ENCODE measurements at regions not wholly inside any gene's neighbourhood (a gene's known extent, or its start where the extent isn't known, plus 50 kb on each side); places are given as distances from the start of the nearest gene placed in this dataset.
A peak's percentile ranks its signal among the peaks of the same experiment; 100 is the strongest.
"Not testable (repeated sequence)": the region's sequence is repeated elsewhere in the genome, so short reads cannot be mapped to it uniquely, and the experiment has no call there.

DNA sequence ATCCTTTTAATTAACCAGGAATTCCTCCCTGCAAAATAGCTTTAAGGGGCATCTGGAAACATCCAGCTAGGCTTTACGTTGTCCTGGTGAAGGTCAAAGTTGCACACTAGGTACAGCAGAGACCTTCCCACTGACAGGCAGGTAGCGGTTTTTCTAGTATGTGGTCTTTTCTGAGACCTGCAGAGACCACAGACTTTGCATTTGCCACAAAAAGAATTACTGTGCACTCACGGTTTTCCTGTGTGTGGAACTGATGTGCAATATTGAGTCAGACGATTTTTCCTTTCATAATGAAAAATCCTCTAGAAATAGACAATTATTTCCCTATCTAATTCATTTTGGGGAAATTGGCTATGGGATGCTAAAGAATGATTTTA, 417.0 kb upstream of the ADAMTSL1 start:
- ATAC-seq (no peak), DNase-seq (ENCODE audit: missing footprints) (no peak)
- intact Hi-C loops (cut with DNase I) = no loop called here

DNA sequence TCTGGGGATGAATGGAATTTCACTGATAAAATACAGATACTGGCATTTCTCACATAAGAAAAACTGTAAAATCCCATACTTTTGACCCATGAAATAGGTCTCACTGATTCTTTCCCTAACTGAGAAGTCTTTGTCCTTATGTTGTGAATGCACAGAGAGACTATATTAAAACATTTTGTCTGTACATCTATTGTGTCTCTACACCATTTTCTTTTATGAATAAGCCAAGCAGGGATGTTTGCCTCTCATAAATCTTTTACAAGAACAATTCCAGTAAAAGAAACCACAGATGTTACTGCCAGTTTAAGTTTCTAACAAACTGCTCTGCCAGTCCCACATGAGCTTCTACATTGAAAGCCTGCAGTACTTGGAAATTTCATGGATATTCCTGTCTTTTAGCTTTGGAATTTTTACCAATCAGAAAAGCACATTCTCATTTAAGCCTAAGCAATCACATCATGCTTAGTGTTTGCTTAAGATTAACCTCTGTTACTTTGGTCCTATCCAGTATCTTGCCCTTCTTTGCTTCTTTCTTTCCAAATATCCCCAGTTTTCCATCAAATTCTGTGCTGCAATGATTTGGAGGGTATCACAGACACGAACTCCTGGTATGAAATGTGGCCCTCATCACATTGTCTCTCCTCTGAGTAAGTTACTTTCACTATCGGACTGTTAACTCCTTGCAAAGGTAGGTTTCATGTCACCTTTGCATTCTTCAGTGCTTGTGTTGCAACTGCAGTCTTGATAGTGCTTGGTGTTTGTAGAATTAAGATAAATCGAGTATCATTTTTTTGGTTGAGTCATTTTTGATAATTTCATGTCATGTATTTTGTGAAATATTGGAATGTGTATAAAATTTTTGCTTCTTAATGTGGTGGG, 415.1 kb upstream of the ADAMTSL1 start:
- no peak for DNase-seq (ENCODE audit: missing footprints)
- intact Hi-C loops (cut with DNase I) = no loop called here
- no peak for ATAC-seq

GRCh38 chr9:18059447-18059846, 414.5 kb upstream of the ADAMTSL1 start:
- DNase-seq (ENCODE audit: missing footprints) (no peak), ATAC-seq (no peak)
- intact Hi-C loops (cut with DNase I) = no loop called here

DNA sequence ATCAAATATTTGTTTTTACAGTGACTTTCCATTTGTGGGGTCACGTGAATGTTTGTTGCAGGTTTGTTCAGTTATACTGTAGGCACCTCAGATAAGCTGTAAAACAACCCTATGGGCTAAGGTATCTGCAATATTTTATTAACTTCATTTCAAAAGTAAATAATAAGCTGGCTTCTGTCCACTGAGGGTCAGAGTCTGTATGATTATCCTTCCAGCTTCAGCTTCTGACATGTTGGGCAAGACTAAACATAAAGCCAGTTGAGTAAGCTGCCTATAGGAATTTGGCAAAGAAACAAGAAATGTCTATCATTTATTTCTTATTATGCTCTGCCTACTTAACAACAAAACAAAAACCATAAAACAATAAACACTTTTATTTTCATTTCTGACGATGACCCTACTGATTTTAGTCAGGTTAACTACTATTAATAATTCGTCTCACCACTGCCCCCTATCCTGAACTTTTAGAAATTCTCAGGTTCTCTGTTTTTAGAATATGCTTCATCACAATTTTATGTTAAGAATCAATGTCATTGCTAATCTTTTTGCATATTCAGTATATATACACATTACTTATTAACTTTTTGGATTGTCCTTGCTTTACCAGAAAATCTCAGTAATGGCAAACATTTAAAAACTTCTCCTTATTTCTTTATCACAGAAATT, 413.6 kb upstream of the ADAMTSL1 start:
- no peak for ATAC-seq
- no peak for DNase-seq (ENCODE audit: missing footprints)
- intact Hi-C loops (cut with DNase I) = no loop called here

DNA sequence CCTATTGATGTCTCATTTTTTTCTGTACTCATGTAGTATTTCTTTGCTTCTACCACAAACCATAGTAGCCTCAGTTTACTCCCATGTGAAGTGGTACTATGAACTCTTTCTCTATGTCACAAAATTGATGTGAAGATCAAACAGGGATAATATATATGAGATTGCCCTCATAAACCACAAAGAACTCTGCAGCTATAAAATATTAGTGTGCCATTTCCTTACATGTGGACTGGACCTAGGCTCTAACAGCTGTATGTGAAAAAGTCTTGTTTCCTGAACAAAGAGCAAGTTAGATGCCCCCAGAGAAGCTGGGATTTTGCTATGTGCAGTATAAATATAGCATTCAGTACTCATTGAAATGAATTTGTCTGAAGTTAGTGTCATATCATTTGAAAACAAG, 412.6 kb upstream of the ADAMTSL1 start:
- intact Hi-C loops (cut with DNase I) = no loop called here
- no peak for ATAC-seq
- DNase-seq (ENCODE audit: missing footprints) = no peak

DNA sequence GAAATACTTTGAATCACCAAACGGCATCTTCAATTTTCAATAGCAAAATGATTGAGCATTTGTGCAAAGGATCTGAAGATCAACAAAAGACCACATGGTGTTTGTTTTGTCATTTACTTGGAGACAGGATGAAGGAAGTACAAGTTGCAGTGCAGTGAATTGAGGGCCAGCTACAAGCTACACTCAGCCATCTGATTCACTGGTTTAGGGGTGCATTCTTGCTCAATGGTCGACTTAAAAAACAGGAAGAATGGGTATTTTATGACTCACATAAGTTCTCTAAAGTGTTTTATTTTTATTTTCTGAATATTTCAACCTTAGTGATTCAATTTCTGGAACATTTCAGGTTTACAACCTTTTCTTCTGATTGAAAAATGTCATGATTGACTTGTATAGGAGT, 412.1 kb upstream of the ADAMTSL1 start:
- intact Hi-C loops (cut with DNase I) = no loop called here

DNA sequence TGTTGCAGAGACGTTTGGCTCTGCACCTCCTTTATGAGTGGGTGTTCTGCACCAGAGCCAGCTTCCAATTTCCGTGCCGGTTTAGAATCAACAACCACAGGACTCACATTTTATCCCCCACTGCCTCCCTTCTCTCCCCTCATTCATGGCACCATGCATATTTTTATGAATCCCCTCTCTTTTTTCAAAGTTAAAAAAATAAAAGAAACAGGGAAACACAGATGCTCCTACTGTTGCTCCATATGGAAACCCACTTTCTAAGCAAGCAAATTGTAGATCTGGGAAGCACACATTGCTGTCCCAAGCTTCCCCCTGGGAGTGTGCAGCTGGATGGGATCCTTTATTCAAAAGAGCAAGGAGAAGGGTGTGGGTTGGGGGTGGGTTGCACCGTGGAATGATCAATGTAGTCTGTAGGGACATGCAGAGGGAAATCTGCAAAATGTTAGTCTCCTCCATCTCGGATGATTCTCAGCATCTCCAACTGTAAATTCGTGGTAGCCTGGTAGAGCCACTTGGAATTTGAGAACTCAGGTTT, 410.0 kb upstream of the ADAMTSL1 start:
- ATAC-seq (no peak), DNase-seq (ENCODE audit: missing footprints) (no peak)
- intact Hi-C loops (cut with DNase I) = no loop called here

More for the DNA sequence above, 412.1 kb upstream of the ADAMTSL1 start:
- ATAC-seq (no peak), DNase-seq (ENCODE audit: missing footprints) (no peak)

DNA sequence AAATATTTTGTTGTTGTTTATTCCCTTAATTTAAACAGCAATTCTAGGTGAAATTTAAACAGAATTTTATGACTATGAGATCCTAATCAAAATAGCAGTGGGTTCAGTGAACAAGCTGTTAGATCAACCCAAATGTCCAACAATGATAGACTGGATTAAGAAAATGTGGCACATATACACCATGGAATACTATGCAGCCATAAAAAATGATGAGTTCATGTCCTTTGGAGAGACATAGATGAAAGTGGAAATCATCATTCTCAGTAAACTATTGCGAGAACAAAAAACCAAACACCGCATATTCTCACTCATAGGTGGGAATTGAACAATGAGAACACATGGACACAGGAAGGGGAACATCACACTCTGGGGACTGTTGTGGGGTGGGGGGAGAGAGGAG, 407.3 kb upstream of the ADAMTSL1 start:
- ATAC-seq; DNase-seq (ENCODE audit: missing footprints); intact Hi-C loops (cut with DNase I): not testable (repeated sequence)

- no peak for ATAC-seq
- no peak for DNase-seq (ENCODE audit: missing footprints)
- intact Hi-C loops (cut with DNase I) = no loop called here
Measured at GRCh38 chr9:18067548-18068120, 406.3 kb upstream of the ADAMTSL1 start.

GRCh38 chr9:18068900-18069299, 405.1 kb upstream of the ADAMTSL1 start:
- DNase-seq (ENCODE audit: missing footprints) (no peak), ATAC-seq (no peak)
- intact Hi-C loops (cut with DNase I) = no loop called here

GRCh38 chr9:18071651-18072060, 402.3 kb upstream of the ADAMTSL1 start:
- DNase-seq (ENCODE audit: missing footprints) (no peak), ATAC-seq (peak; percentile 88)
- intact Hi-C loops (cut with DNase I) = loop anchor here (10.0 kb wide), 1 partner anchor 247 kb away; no protein-coding TSS in a partner anchor

GRCh38 chr9:18073002-18073401, 401.0 kb upstream of the ADAMTSL1 start:
- ATAC-seq (no peak), DNase-seq (ENCODE audit: missing footprints) (no peak)
- intact Hi-C loops (cut with DNase I) = loop anchor here (10.0 kb wide), 1 partner anchor 248 kb away; no protein-coding TSS in a partner anchor

DNA sequence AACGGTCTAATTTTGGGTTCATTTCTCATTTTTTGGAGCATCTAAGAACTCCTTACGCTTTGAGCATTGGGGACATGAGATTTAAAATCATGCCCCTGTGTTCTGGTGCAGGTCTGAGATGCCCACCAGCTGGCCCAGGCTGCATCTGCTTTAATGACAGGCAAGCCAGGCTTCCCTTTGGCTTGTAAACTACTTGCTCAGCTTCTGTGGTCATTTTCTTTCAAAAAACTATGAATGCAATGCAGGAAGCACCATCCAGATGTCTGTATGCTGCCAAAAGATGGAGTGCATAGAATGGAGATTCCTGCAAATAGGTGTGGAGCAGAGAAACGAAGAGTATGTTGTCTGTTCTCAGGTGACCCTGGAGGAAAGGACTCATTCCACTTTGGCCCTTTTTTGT, 399.9 kb upstream of the ADAMTSL1 start:
- intact Hi-C loops (cut with DNase I) = loop anchor here (10.0 kb wide), 1 partner anchor 249 kb away; no protein-coding TSS in a partner anchor
- ATAC-seq = no peak
- no peak for DNase-seq (ENCODE audit: missing footprints)

DNA sequence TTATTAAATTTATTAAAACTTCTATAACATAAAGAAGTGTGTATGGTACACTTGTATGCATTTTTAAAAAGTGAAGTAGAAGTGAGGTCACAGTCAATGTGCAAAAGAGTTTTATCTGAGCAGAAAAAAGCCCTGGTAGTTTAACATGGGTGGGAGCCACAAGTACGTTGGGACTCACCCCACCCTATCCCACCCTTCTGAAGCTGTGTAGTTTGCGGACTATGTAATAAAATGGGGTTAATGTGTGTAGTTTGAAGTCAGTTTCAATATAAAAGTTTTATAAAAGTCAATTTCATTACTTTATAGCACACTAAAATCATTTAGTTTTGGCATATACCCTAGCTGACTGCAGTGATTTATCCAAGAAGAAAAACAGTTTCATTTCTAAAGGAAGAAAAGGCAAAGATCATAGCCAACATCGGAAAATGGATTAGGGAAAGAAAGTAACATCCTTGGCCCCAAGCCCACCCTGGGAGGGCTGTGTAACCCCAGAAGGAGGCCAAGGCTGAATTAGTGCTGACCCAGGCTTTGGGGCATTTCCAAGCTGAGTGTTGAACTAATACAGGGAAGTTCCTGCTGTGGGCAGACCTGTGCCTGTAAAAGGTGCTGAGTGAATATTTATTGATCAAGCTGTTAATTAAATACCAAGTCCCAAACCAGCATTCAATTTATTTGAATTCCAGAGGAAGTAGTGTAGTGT, 398.6 kb upstream of the ADAMTSL1 start:
- ATAC-seq (no peak), DNase-seq (ENCODE audit: missing footprints) (no peak)
- intact Hi-C loops (cut with DNase I) = loop anchor here (10.0 kb wide), 1 partner anchor 251 kb away; no protein-coding TSS in a partner anchor

DNA sequence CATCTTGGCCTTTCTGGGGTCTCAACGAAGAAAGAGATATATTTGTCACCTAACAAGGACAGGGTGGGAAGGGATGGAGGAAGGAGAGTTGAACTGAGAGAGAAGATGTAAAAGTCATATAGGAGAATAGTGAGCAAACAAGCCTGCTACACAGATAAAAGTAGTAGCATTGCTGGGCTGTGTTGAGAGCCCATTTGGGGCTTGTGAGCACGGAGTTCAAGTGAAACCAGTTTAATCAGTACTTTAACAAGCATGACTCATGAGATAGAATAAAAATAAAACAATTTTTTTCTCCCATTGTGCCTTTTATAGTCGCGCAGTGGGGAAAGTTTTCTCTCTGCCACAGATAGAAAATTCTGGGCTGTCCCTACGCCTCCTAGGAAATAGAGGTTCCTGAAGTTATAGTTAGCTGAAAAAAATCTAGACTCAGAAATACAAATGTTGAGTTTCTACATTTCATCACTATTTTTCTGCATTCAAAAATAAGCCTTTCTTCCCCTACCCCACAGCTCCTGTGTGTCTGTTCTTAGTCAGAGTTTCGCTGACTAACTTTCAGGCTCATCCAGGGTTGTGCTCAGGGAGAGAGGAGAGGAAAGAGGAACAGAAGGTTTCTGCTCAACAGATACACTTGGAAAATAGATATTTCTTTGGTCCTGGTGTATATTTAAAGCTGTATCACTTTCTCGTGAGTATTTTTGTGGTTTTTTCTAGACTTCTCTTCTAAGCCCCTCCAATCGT, 395.8 kb upstream of the ADAMTSL1 start:
- intact Hi-C loops (cut with DNase I) = loop anchor here (10.0 kb wide), 1 partner anchor 253 kb away; no protein-coding TSS in a partner anchor
- ATAC-seq (no peak), DNase-seq (ENCODE audit: missing footprints) (no peak)

DNA sequence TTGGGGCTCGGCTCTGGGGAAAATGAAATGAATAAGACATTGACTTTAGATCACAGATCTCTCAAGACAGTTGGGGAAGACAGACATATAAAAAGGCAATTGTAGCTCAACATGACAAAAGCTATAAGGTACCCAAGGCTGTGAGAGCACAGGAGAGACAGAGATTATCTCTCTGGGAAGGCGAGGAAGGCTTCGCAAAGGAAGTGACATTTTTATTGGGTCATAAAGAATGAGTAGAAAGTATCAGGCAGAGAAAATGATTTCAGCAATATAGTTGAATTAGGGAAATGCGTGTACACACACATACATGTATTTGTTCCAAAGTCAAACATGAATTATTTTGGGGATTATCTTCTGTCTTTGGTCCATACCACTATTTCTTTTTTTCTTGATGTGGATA, 381.8 kb upstream of the ADAMTSL1 start:
- no peak for ATAC-seq
- intact Hi-C loops (cut with DNase I) = no loop called here
- no peak for DNase-seq (ENCODE audit: missing footprints)

GRCh38 chr9:18106006-18106560, 367.9 kb upstream of the ADAMTSL1 start:
- DNase-seq (ENCODE audit: missing footprints) = no peak
- intact Hi-C loops (cut with DNase I) = no loop called here
- no peak for ATAC-seq

DNA sequence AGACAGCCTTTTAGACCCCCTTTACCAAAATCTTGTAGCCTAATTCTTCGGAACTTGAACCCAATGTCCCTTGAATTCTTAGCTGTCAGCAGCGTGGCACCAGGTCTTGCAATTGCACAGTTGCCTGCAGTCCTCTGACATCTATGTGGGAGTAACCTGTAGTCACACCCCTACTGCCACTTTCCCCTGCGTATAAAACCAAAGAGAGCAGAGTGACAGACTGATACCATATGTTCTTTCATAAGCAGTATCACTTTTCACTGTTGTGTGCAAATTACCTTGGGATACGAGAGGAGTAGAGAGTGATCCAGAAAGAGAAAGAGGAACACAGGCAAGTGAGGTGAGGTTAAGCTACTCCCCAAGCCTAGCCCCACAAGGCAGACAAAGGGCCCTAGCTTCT, 364.3 kb upstream of the ADAMTSL1 start:
- intact Hi-C loops (cut with DNase I) = no loop called here
- DNase-seq (ENCODE audit: missing footprints) = no peak
- no peak for ATAC-seq

Data from Right ventricle myocardium inferior (tissue), 1 donor.